Lower leg skin (tissue), 3 donors: ENCODE measurements at regions not wholly inside any gene's neighbourhood (a gene's known extent, or its start where the extent isn't known, plus 50 kb on each side); places are given as distances from the start of the nearest gene placed in this dataset.

ENCODE experiments used
- POLR2A ChIP-seq, 2 donors: fragments of 450-650 bp; IDR thresholded peaks; one replicate each; pipeline ENCODE4 v1.6.1; 2016 to 2017; ENCODE audit warnings: antibody characterized with exemption in 2 of 2, mild to moderate bottlenecking in 1 of 2, moderate library complexity in 1 of 2
- TF ChIP-seq, protein P1 (sequence below), 3 donors: fragments of 450-650 bp; IDR thresholded peaks; one replicate each; pipeline ENCODE4 v1.5.1; 2016; ENCODE audit warnings: antibody characterized with exemption in 3 of 3, mild to moderate bottlenecking in 3 of 3, moderate library complexity in 2 of 3

DNA sequence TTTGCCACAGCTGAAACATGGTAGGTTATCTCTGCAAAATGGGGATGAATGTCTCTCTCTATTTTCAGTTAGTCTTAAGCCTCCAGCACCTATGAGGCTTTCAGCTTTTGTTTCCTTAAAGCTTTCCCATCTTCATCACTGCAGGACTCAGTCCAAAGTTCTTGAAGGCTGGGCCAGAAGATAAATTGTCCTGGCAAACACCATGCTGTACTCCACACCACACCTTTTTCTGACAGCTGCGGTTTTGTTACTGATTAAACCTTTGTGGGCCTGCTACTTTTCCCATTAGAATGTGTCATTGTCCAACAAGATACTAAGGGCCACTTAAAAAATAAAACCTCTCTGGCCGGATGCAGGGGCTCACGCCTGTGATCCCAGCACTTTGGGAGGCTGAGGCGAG is 87.2 kb upstream of the A1CF start:
- no peak for TF ChIP-seq POLR2A (IDR thresholded peaks at IDR 0.05)
- TF ChIP-seq, protein P1, sequence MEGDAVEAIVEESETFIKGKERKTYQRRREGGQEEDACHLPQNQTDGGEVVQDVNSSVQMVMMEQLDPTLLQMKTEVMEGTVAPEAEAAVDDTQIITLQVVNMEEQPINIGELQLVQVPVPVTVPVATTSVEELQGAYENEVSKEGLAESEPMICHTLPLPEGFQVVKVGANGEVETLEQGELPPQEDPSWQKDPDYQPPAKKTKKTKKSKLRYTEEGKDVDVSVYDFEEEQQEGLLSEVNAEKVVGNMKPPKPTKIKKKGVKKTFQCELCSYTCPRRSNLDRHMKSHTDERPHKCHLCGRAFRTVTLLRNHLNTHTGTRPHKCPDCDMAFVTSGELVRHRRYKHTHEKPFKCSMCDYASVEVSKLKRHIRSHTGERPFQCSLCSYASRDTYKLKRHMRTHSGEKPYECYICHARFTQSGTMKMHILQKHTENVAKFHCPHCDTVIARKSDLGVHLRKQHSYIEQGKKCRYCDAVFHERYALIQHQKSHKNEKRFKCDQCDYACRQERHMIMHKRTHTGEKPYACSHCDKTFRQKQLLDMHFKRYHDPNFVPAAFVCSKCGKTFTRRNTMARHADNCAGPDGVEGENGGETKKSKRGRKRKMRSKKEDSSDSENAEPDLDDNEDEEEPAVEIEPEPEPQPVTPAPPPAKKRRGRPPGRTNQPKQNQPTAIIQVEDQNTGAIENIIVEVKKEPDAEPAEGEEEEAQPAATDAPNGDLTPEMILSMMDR (IDR thresholded peaks at IDR 0.05), result no peak
